Lower lobe of right lung (tissue), 2 donors: ENCODE measurements at regions not wholly inside any gene's neighbourhood (a gene's known extent, or its start where the extent isn't known, plus 50 kb on each side); places are given as distances from the start of the nearest gene placed in this dataset.
"Not testable (repeated sequence)": the region's sequence is repeated elsewhere in the genome, so short reads cannot be mapped to it uniquely, and the experiment has no call there.

Source experiments
- ATAC-seq, 2 donors: fragments of 200-7000 bp; cut with Tn5 transposase; one replicate each; pipeline ENCODE4 v1.9.1; 2020 to 2022; ENCODE audit warnings: mild to moderate bottlenecking in 2 of 2, moderate library complexity in 2 of 2
- DNase-seq: peaks from one replicate; pipeline ENCODE4 v3.0.0-alpha.2; 2020
- H3K27ac ChIP-seq: fragments of 200-600 bp; one replicate; pipeline ENCODE4 v1.8.0; 2022
- H3K27me3 ChIP-seq: fragments of 200-600 bp; one replicate; pipeline ENCODE4 v1.8.0; 2022; ENCODE audit warnings: low read depth
- H3K36me3 ChIP-seq: fragments of 200-600 bp; one replicate; pipeline ENCODE4 v1.8.0; 2022; ENCODE audit warnings: mild to moderate bottlenecking
- H3K4me1 ChIP-seq: fragments of 200-600 bp; one replicate; pipeline ENCODE4 v1.8.0; 2022
- H3K4me3 ChIP-seq: fragments of 200-600 bp; one replicate; pipeline ENCODE4 v1.8.0; 2022; ENCODE audit warnings: mild to moderate bottlenecking
- H3K9me3 ChIP-seq: fragments of 200-600 bp; one replicate; pipeline ENCODE4 v1.8.0; 2022
- CTCF ChIP-seq: fragments of 200-600 bp; IDR thresholded peaks from one replicate; pipeline ENCODE4 v1.8.0; 2022; ENCODE audit warnings: antibody characterized with exemption, mild to moderate bottlenecking
- intact Hi-C: fragments of 100-400 bp; cut with DNase I; formaldehyde crosslinking; loops from one replicate; pipeline ENCODE4 v1.11.0; 2022
- donor health status: DM: no; HTN: yes; CAD: no; lungs with severe emphysema.

DNA sequence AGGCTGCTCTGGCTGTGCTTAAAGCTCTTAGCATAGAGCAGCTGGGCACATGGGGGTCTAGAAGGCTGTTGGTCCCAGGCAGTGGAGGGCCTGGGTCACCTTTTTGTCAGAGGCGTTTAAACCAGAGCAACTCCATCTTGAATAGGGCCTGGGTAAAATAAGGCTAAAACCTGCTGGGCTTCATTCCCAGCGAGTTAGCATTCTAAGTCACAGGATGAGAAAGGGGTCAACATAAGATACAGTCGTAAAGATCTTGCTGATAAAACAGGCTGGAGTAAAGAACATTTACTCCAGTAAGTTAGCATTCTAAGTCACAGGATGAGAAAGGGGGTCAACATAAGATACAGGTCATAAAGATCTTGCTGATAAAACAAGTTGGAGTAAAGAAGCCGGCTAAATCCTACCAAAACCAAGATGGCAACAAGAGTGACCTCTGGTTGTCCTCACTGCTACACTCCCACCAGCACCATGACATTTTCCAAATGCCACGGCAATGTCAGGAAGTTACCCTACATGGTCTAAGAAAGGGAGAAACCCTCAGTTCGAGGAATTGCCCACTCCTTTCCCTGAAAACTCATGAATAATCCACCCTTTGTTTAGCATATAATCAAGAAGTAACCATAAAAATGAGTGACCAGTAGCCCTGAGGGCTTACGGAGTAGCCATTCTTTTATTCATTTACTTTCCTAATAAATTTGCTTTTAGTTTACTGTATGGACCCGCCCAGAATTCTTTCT lies 96.8 kb upstream of the PCBD1 start:
- DNase-seq = no peak
- no peak for ATAC-seq
- H3K4me1 ChIP-seq = no peaks in the 10 kb centered on the region
- H3K4me3 ChIP-seq = no peak overlapping the region
- H3K9me3 ChIP-seq = no peaks in the 10 kb centered on the region
- H3K27ac ChIP-seq = no peak overlapping the region
- no peak for TF ChIP-seq CTCF
- no peaks in the 10 kb centered on the region for H3K36me3 ChIP-seq
- intact Hi-C loops = no loop called here
- no peaks in the 10 kb centered on the region for H3K27me3 ChIP-seq

DNA sequence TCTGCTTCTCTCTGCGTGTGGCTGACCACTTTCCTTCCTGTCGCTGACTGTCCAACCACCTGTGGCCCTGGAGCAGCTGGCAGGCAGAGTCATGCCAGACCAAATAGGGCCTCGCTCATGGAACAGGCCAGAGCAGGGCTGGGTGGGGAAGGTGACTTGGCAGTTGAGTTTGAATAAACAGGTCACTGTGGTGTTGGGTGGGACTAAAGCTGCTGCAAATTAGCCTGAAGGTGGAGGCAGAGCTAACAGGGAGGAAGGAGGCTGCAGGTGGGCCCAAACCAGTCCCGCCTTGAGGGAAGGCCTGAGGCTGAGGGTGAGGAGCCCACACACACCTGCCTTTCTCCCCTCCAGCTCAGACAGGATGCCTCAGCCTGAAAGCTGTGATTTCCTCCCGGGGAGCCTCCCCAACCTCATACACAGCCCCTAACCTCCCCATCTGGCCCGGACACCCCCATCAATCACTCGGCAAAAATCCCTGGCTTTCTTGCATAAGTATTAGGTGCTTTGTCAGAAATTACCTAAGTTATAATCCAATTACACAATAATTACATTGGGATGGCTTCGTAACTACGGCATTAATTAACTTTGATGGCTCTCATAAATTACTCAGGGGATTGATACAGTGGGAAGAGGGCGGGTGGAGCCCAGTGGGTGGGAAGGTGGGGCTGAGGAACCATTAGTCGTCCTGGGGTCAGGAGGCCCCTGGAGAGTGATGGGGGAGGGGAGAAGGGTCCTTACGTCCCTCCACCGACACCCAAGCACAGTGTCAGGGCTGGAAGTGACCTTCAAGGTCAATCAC lies 97.7 kb upstream of the PCBD1 start:
- no peak overlapping the region for H3K27ac ChIP-seq
- no peak for DNase-seq
- no peaks in the 10 kb centered on the region for H3K27me3 ChIP-seq
- no peaks in the 10 kb centered on the region for H3K9me3 ChIP-seq
- intact Hi-C loops = no loop called here
- H3K36me3 ChIP-seq = no peaks in the 10 kb centered on the region
- no peaks in the 10 kb centered on the region for H3K4me1 ChIP-seq
- no peak for TF ChIP-seq CTCF
- no peak for ATAC-seq
- no peak overlapping the region for H3K4me3 ChIP-seq

DNA sequence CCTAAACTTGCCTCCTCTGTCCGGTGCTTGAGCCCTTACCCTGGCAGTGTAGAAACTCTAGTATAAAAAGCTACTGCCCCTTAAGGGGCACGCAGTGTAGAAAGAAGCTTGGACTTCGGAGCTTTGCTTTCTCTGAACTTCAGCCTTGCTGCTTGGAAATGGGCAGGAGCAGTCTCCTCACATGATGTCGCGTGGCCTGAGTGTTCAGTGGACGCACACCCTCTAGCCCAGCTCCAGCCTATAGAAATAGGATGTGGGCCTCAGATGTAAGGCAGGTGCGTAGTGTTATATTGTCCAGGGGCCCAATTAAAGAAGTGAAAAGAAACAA lies 98.2 kb upstream of the PCBD1 start:
- intact Hi-C loops = no loop called here
- no peak overlapping the region for H3K4me3 ChIP-seq
- no peaks in the 10 kb centered on the region for H3K27me3 ChIP-seq
- H3K4me1 ChIP-seq = no peaks in the 10 kb centered on the region
- no peak for DNase-seq
- ATAC-seq = no peak
- TF ChIP-seq CTCF = no peak
- no peak overlapping the region for H3K27ac ChIP-seq
- H3K36me3 ChIP-seq = no peaks in the 10 kb centered on the region
- no peaks in the 10 kb centered on the region for H3K9me3 ChIP-seq

GRCh38 chr10:70987396-70988130 lies 99.2 kb upstream of the PCBD1 start:
- intact Hi-C loops = no loop called here
- no peaks in the 10 kb centered on the region for H3K27me3 ChIP-seq

GRCh38 chr10:70990156-70990555 lies 101.8 kb upstream of the PCBD1 start:
- H3K27me3 ChIP-seq, H3K9me3 ChIP-seq, H3K36me3 ChIP-seq, H3K27ac ChIP-seq, DNase-seq, H3K4me1 ChIP-seq, H3K4me3 ChIP-seq, intact Hi-C loops, ATAC-seq: not testable (repeated sequence)

More at GRCh38 chr10:70987396-70988130, 99.2 kb upstream of the PCBD1 start:
- DNase-seq (no peak), ATAC-seq (no peak)
- no peak overlapping the region for H3K27ac ChIP-seq
- H3K4me1 ChIP-seq = no peaks in the 10 kb centered on the region
- H3K36me3 ChIP-seq = no peaks in the 10 kb centered on the region
- H3K4me3 ChIP-seq = no peak overlapping the region
- no peaks in the 10 kb centered on the region for H3K9me3 ChIP-seq
- TF ChIP-seq CTCF = no peak
